Uterus (tissue), 3 donors: ENCODE measurements at regions not wholly inside any gene's neighbourhood (a gene's known extent, or its start where the extent isn't known, plus 50 kb on each side); places are given as distances from the start of the nearest gene placed in this dataset.

Experiments
- DNase-seq, 2 donors: peaks; one replicate each; pipeline ENCODE4 v3.0.0-alpha.2; 2019 to 2020
- H3K27ac ChIP-seq, 2 donors: fragments of 200-600 bp; sonication (generic); 1 replicate in 1 of 2; 2 replicates in 1 of 2; pipeline ENCODE4 v1.5.1; 2016 to 2018
- H3K27me3 ChIP-seq, 2 donors: fragments of 200-600 bp; sonication (generic); one replicate each; pipeline ENCODE4 v1.5.1; 2018 to 2019; ENCODE audit warnings: control low read depth in 1 of 2
- H3K36me3 ChIP-seq, 2 donors: fragments of 200-600 bp; sonication (generic); one replicate each; pipeline ENCODE4 v1.5.1; 2019; ENCODE audit warnings: control low read depth in 1 of 2
- H3K4me1 ChIP-seq, 2 donors: fragments of 200-600 bp; sonication (generic); one replicate each; pipeline ENCODE4 v1.5.1; 2018 to 2019; ENCODE audit warnings: control low read depth in 1 of 2
- H3K4me3 ChIP-seq, 2 donors: fragments of 200-600 bp; sonication (generic); 1 replicate in 1 of 2; 2 replicates in 1 of 2; pipeline ENCODE4 v1.5.1; 2018 to 2019; ENCODE audit warnings: mild to moderate bottlenecking in 1 of 2
- H3K9me3 ChIP-seq, 2 donors: fragments of 200-600 bp; sonication (generic); one replicate each; pipeline ENCODE4 v1.5.1; 2019; ENCODE audit warnings: control low read depth in 1 of 2
- CTCF ChIP-seq, 4 experiments: fragments of 200-600 bp in 2 of 4; fragments of 450-650 bp in 2 of 4; sonication (generic) in 2 of 4; IDR thresholded peaks; one replicate each; pipeline ENCODE4 v1.5.1; 2016 to 2019; ENCODE audit warnings: antibody characterized with exemption in 4 of 4, mild to moderate bottlenecking in 2 of 4, moderate library complexity in 1 of 4
- POLR2A ChIP-seq, 2 donors: fragments of 450-650 bp; IDR thresholded peaks; one replicate each; pipeline ENCODE4 v1.6.1; 2016; ENCODE audit warnings: antibody characterized with exemption in 2 of 2, mild to moderate bottlenecking in 1 of 2, moderate library complexity in 1 of 2
- intact Hi-C: fragments of 100-400 bp; cut with DNase I; formaldehyde crosslinking; loops from one replicate; pipeline ENCODE4 v1.15.1; 2023; ENCODE audit warnings: low total_unique reads
- donor health status: DM: yes; HTN: yes; CAD: no.

GRCh38 chr1:8219530-8219929, 98.4 kb upstream of the SLC45A1 start:
- no peak for DNase-seq
- H3K27me3 ChIP-seq, result no peaks in the 10 kb centered on the region
- H3K4me1 ChIP-seq, result no peaks in the 10 kb centered on the region
- H3K27ac ChIP-seq, result no peak overlapping the region
- H3K9me3 ChIP-seq, result no peaks in the 10 kb centered on the region
- TF ChIP-seq CTCF (IDR thresholded peaks at IDR 0.05), result no peak
- TF ChIP-seq POLR2A (IDR thresholded peaks at IDR 0.05), result no peak
- no peaks in the 10 kb centered on the region for H3K36me3 ChIP-seq
- intact Hi-C loops, result no loop called here
- no peak overlapping the region for H3K4me3 ChIP-seq

- intact Hi-C loops, result no loop called here
- H3K27me3 ChIP-seq, result no peaks in the 10 kb centered on the region
- H3K4me1 ChIP-seq, result no peaks in the 10 kb centered on the region
- H3K36me3 ChIP-seq, result no peaks in the 10 kb centered on the region
- no peak overlapping the region for H3K27ac ChIP-seq
- no peak overlapping the region for H3K4me3 ChIP-seq
- DNase-seq, result no peak
- TF ChIP-seq POLR2A (IDR thresholded peaks at IDR 0.05), result no peak
- TF ChIP-seq CTCF (IDR thresholded peaks at IDR 0.05), result no peak
- H3K9me3 ChIP-seq, result no peaks in the 10 kb centered on the region
These were observed 99.4 kb upstream of the SLC45A1 start for GRCh38 chr1:8218351-8219092.

GRCh38 chr1:8217809-8218208, 100.1 kb upstream of the SLC45A1 start:
- Histone ChIP-seq H3K27me3 (no peaks in the 10 kb centered on the region), H3K36me3 (no peaks in the 10 kb centered on the region), H3K27ac (peak overlapping the region; percentile 69 to 77), H3K9me3 (no peaks in the 10 kb centered on the region), H3K4me1 (no peaks in the 10 kb centered on the region), H3K4me3 (peak overlapping the region; percentile 13 to 40)
- intact Hi-C loops, result no loop called here
- DNase-seq, result no peak
- no peak for TF ChIP-seq POLR2A (IDR thresholded peaks at IDR 0.05)
- TF ChIP-seq CTCF (IDR thresholded peaks at IDR 0.05), result no peak

- no peaks in the 10 kb centered on the region for H3K36me3 ChIP-seq
- TF ChIP-seq CTCF (IDR thresholded peaks at IDR 0.05) (peak in 3 of 4 experiments; percentile 6 to 36 (median 19)), POLR2A (IDR thresholded peaks at IDR 0.05) (no peak)
- H3K4me3 ChIP-seq, result peak overlapping the region; percentile 13 to 40
- H3K27ac ChIP-seq, result peak overlapping the region; percentile 69 to 77
- H3K27me3 ChIP-seq, result no peaks in the 10 kb centered on the region
- H3K4me1 ChIP-seq, result no peaks in the 10 kb centered on the region
- no peaks in the 10 kb centered on the region for H3K9me3 ChIP-seq
- intact Hi-C loops, result no loop called here
- DNase-seq, result peak; percentile 41 to 61
These were observed 100.8 kb upstream of the SLC45A1 start for GRCh38 chr1:8217011-8217711.

GRCh38 chr1:8216005-8216404, 101.9 kb upstream of the SLC45A1 start:
- no peak for DNase-seq
- no peaks in the 10 kb centered on the region for H3K27me3 ChIP-seq
- intact Hi-C loops, result no loop called here
- peak overlapping the region in 1 of 2 donors; percentile 69 for H3K27ac ChIP-seq
- H3K36me3 ChIP-seq, result no peaks in the 10 kb centered on the region
- no peak overlapping the region for H3K4me3 ChIP-seq
- TF ChIP-seq CTCF (IDR thresholded peaks at IDR 0.05), result no peak
- TF ChIP-seq POLR2A (IDR thresholded peaks at IDR 0.05), result no peak
- no peaks in the 10 kb centered on the region for H3K9me3 ChIP-seq
- H3K4me1 ChIP-seq, result no peaks in the 10 kb centered on the region
